MM.1S (cell line): ENCODE measurements at regions not wholly inside any gene's neighbourhood (a gene's known extent, or its start where the extent isn't known, plus 50 kb on each side); places are given as distances from the start of the nearest gene placed in this dataset.
"Not testable (repeated sequence)": the region's sequence is repeated elsewhere in the genome, so short reads cannot be mapped to it uniquely, and the experiment has no call there.

Experiments used
- DNase-seq: peaks from one replicate; pipeline ENCODE4 v3.0.0-alpha.2; 2015
- H2AFZ ChIP-seq: fragments of 300-600 bp; sonication (generic); 2 replicates; pipeline ENCODE4 v1.6.0; 2016; ENCODE audit warnings: antibody characterized with exemption, low read length
- H3F3A ChIP-seq: fragments of 300-600 bp; sonication (generic); 2 replicates; pipeline ENCODE4 v1.6.1; 2016; ENCODE audit warnings: mild to moderate bottlenecking, antibody characterized with exemption, low read length, moderate library complexity, mixed read lengths; ENCODE audit not compliant: insufficient read depth
- H3K27ac ChIP-seq: fragments of 300-600 bp; sonication (generic); 2 replicates; pipeline ENCODE4 v1.5.1; 2016; ENCODE audit warnings: mild to moderate bottlenecking, low read length
- H3K27me3 ChIP-seq: fragments of 300-600 bp; sonication (generic); replicated peaks from 2 replicates; pipeline ENCODE4 v1.6.0; 2016; ENCODE audit warnings: low read length; ENCODE audit not compliant: insufficient read depth
- H3K36me3 ChIP-seq: fragments of 300-600 bp; sonication (generic); replicated peaks from 2 replicates; pipeline ENCODE4 v1.6.1; 2016; ENCODE audit warnings: mild to moderate bottlenecking, low read length, mixed read lengths; ENCODE audit not compliant: insufficient read depth
- H3K4me1 ChIP-seq: fragments of 300-600 bp; sonication (generic); 2 replicates; pipeline ENCODE4 v1.6.1; 2016; ENCODE audit warnings: low read length, mixed read lengths
- H3K4me2 ChIP-seq: fragments of 300-600 bp; sonication (generic); 2 replicates; pipeline ENCODE4 v1.6.0; 2016; ENCODE audit warnings: low read depth, low read length
- H3K4me3 ChIP-seq: fragments of 300-600 bp; sonication (generic); 2 replicates; pipeline ENCODE4 v1.5.1; 2016; ENCODE audit warnings: low read length, mixed read lengths
- H3K79me2 ChIP-seq: fragments of 300-600 bp; sonication (generic); 2 replicates; pipeline ENCODE4 v1.6.1; 2016; ENCODE audit warnings: mixed run types, low read length, mixed read lengths
- H3K9ac ChIP-seq: fragments of 300-600 bp; sonication (generic); 2 replicates; pipeline ENCODE4 v1.6.1; 2016; ENCODE audit warnings: low read length, mixed read lengths
- H3K9me2 ChIP-seq: fragments of 300-600 bp; sonication (generic); replicated peaks from 2 replicates; pipeline ENCODE4 v1.6.1; 2016; ENCODE audit warnings: mild to moderate bottlenecking, low read length, mixed read lengths; ENCODE audit not compliant: insufficient read depth
- H3K9me3 ChIP-seq: fragments of 300-600 bp; sonication (generic); replicated peaks from 2 replicates; pipeline ENCODE4 v1.6.1; 2016; ENCODE audit warnings: mild to moderate bottlenecking, low read length, mixed read lengths; ENCODE audit not compliant: insufficient read depth
- H4K20me1 ChIP-seq: fragments of 300-600 bp; sonication (generic); 2 replicates; pipeline ENCODE4 v1.6.1; 2016; ENCODE audit warnings: mild to moderate bottlenecking, low read length, moderate library complexity, mixed read lengths; ENCODE audit not compliant: insufficient read depth
- EZH2 ChIP-seq: fragments of 300-600 bp; sonication (generic); optimal IDR thresholded peaks from 2 replicates; pipeline ENCODE3; 2017; ENCODE audit warnings: low read depth, mild to moderate bottlenecking, antibody characterized with exemption, low read length, mixed read lengths
- EZH2phosphoT487 ChIP-seq: fragments of 300-600 bp; sonication (generic); IDR thresholded peaks from 2 replicates; pipeline ENCODE4 v1.6.1; 2018; ENCODE audit warnings: antibody characterized with exemption, low read length
- TF ChIP-seq, protein P1 (sequence below): fragments of 300-600 bp; sonication (generic); IDR thresholded peaks from 2 replicates; pipeline ENCODE4 v1.5.1; 2016; ENCODE audit warnings: antibody characterized with exemption, low read length, mixed read lengths

DNA sequence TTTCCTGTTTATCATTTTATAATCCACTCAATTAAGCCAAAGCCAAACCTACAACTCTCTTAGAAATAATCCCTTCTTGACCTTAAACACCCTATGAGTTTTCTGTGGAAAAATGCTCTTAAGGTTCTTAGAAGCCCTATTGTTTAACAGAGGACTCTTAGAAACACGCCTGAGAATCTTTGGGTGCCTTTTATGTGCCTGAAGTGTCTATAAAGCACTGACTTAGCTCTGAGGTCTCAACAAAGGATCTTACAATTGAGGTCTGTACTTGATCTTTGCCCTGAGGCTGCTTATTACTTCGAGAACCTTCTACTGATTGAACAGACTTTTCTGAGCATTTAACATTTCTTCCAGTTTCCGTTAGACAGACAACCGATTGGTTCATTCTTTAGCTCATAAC lies 353.3 kb upstream of the SORCS1 start:
- Histone ChIP-seq H3K9ac (no peak overlapping the region), H3K4me2 (no peak overlapping the region), H2AFZ (no peak overlapping the region), H3K27ac (no peak overlapping the region), H3K27me3 (no peaks in the 10 kb centered on the region), H3K79me2 (no peaks in the 10 kb centered on the region), H3K9me3 (no peaks in the 10 kb centered on the region), H3K9me2 (no peaks in the 10 kb centered on the region), H3F3A (no peaks in the 10 kb centered on the region), H3K4me1 (no peaks in the 10 kb centered on the region), H4K20me1 (no peaks in the 10 kb centered on the region), H3K36me3 (no peaks in the 10 kb centered on the region), H3K4me3 (no peak overlapping the region)
- no peak for DNase-seq
- TF ChIP-seq, protein P1, sequence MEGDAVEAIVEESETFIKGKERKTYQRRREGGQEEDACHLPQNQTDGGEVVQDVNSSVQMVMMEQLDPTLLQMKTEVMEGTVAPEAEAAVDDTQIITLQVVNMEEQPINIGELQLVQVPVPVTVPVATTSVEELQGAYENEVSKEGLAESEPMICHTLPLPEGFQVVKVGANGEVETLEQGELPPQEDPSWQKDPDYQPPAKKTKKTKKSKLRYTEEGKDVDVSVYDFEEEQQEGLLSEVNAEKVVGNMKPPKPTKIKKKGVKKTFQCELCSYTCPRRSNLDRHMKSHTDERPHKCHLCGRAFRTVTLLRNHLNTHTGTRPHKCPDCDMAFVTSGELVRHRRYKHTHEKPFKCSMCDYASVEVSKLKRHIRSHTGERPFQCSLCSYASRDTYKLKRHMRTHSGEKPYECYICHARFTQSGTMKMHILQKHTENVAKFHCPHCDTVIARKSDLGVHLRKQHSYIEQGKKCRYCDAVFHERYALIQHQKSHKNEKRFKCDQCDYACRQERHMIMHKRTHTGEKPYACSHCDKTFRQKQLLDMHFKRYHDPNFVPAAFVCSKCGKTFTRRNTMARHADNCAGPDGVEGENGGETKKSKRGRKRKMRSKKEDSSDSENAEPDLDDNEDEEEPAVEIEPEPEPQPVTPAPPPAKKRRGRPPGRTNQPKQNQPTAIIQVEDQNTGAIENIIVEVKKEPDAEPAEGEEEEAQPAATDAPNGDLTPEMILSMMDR, result no peak
- TF ChIP-seq EZH2 (no peak), EZH2phosphoT487 (no peak)

DNA sequence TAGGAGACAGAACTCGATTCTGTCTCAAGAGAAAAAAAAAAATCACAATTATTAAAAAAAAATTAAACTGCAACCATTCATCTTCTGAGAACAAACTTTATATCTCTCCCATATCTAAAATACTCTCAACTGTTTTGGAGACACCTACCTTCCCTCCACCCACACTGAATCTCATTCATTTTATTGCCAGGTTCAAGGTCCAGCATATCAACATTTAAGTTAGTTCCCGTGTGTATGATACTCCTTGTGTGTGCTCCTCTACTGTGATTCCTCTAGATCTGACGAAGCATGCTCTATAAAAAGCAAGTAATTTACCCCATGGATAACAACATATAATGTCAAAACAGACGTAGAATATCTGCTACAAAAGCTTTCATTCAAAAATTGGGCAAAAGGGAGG lies 351.8 kb upstream of the SORCS1 start:
- DNase-seq, result no peak
- H4K20me1 ChIP-seq, result no peaks in the 10 kb centered on the region
- H3K27me3 ChIP-seq, result no peaks in the 10 kb centered on the region
- no peaks in the 10 kb centered on the region for H3K4me1 ChIP-seq
- no peak overlapping the region for H3K4me2 ChIP-seq
- H3F3A ChIP-seq, result no peaks in the 10 kb centered on the region
- no peaks in the 10 kb centered on the region for H3K9me3 ChIP-seq
- no peak overlapping the region for H3K4me3 ChIP-seq
- TF ChIP-seq EZH2phosphoT487 (no peak), EZH2 (no peak)
- TF ChIP-seq, protein P1, result no peak
- H3K36me3 ChIP-seq, result no peaks in the 10 kb centered on the region
- H3K9me2 ChIP-seq, result no peaks in the 10 kb centered on the region
- H3K27ac ChIP-seq, result no peak overlapping the region
- no peak overlapping the region for H2AFZ ChIP-seq
- no peaks in the 10 kb centered on the region for H3K79me2 ChIP-seq
- H3K9ac ChIP-seq, result no peak overlapping the region

GRCh38 chr10:107504011-107504410 lies 339.5 kb upstream of the SORCS1 start:
- not testable (repeated sequence) for H3K9me2 ChIP-seq, H4K20me1 ChIP-seq, H3K79me2 ChIP-seq, H3K36me3 ChIP-seq, H3K4me3 ChIP-seq, H3F3A ChIP-seq, H3K4me2 ChIP-seq, DNase-seq, H3K27ac ChIP-seq, H2AFZ ChIP-seq, H3K9me3 ChIP-seq, H3K9ac ChIP-seq, H3K27me3 ChIP-seq, H3K4me1 ChIP-seq

GRCh38 chr10:107502229-107502985 lies 337.9 kb upstream of the SORCS1 start:
- H3K9me2 ChIP-seq, result no peaks in the 10 kb centered on the region
- TF ChIP-seq EZH2 (no peak), EZH2phosphoT487 (no peak)
- TF ChIP-seq, protein P1, result no peak
- no peak overlapping the region for H3K9ac ChIP-seq

More at GRCh38 chr10:107502229-107502985, 337.9 kb upstream of the SORCS1 start:
- Histone ChIP-seq H2AFZ (no peak overlapping the region), H3F3A (no peaks in the 10 kb centered on the region), H3K4me2 (no peak overlapping the region), H3K4me3 (no peak overlapping the region), H3K9me3 (no peaks in the 10 kb centered on the region), H3K27ac (no peak overlapping the region), H3K27me3 (no peaks in the 10 kb centered on the region), H4K20me1 (no peaks in the 10 kb centered on the region), H3K4me1 (no peaks in the 10 kb centered on the region), H3K79me2 (no peaks in the 10 kb centered on the region), H3K36me3 (no peaks in the 10 kb centered on the region)
- no peak for DNase-seq
